SK-N-SH (cell line): ENCODE measurements at regions not wholly inside any gene's neighbourhood (a gene's known extent, or its start where the extent isn't known, plus 50 kb on each side); places are given as distances from the start of the nearest gene placed in this dataset.

ENCODE experiments used
- CHD2 ChIP-seq: fragments of 150-350 bp; IDR thresholded peaks from 2 replicates; pipeline ENCODE4 v1.6.1; 2018; ENCODE audit warnings: low read length; ENCODE audit not compliant: partially characterized antibody
- JUND ChIP-seq: IDR thresholded peaks from 2 replicates; pipeline ENCODE4 v1.4.0; 2012
- NRF1 ChIP-seq: IDR thresholded peaks from 2 replicates; pipeline ENCODE4 v1.6.1; 2012; ENCODE audit warnings: low read depth, mild to moderate bottlenecking, low read length
- POLR2AphosphoS5 ChIP-seq: IDR thresholded peaks from 2 replicates; pipeline ENCODE4 v1.6.1; 2012; ENCODE audit warnings: low read depth, low read length
- RAD21 ChIP-seq: IDR thresholded peaks from 2 replicates; pipeline ENCODE4 v1.6.1; 2012; ENCODE audit warnings: mild to moderate bottlenecking, low read length
- RCOR1 ChIP-seq: fragments of 150-350 bp; IDR thresholded peaks from 2 replicates; pipeline ENCODE4 v1.6.1; 2017; ENCODE audit warnings: antibody characterized with exemption, low read length
- RXRA ChIP-seq: IDR thresholded peaks from 2 replicates; pipeline ENCODE4 v1.4.0; 2012; ENCODE audit warnings: low read depth, mild to moderate bottlenecking, borderline replicate concordance
- SMC3 ChIP-seq: IDR thresholded peaks from 2 replicates; pipeline ENCODE4 v1.6.1; 2012; ENCODE audit warnings: low read depth, low read length, improper control_type of control experiment
- TCF12 ChIP-seq: IDR thresholded peaks from 2 replicates; pipeline ENCODE4 v1.4.0; 2012
- TF ChIP-seq, protein P1 (sequence below): fragments of 200-600 bp; sonication (generic); IDR thresholded peaks from 2 replicates; pipeline ENCODE4 v1.6.1; 2017; ENCODE audit warnings: antibody characterized with exemption, mild to moderate bottlenecking, moderate library complexity
- TF ChIP-seq, protein P2 (sequence below): IDR thresholded peaks from 2 replicates; pipeline ENCODE4 v1.4.0; 2012; ENCODE audit warnings: low read depth, borderline replicate concordance

DNA sequence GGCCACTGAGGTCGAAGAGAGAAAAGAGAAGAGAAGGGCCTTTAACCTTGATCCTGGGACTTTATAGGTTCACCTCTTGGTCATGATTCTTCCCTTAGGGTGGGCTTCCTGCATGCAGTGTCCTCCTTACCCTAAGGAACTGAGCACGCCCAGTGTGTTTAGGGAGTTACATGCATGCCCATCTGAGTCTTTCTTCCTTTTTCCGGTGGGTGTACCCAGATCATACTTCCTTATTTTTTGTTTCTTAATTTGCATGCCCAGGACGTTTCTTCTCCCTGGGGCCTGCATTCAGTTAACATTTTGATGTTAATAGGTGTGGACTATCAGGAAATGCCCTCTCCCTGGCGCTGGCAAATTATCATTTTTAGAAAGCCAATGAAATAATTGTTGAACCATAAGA lies 91.5 kb downstream of the HTR1B start:
- TF ChIP-seq, protein P1, sequence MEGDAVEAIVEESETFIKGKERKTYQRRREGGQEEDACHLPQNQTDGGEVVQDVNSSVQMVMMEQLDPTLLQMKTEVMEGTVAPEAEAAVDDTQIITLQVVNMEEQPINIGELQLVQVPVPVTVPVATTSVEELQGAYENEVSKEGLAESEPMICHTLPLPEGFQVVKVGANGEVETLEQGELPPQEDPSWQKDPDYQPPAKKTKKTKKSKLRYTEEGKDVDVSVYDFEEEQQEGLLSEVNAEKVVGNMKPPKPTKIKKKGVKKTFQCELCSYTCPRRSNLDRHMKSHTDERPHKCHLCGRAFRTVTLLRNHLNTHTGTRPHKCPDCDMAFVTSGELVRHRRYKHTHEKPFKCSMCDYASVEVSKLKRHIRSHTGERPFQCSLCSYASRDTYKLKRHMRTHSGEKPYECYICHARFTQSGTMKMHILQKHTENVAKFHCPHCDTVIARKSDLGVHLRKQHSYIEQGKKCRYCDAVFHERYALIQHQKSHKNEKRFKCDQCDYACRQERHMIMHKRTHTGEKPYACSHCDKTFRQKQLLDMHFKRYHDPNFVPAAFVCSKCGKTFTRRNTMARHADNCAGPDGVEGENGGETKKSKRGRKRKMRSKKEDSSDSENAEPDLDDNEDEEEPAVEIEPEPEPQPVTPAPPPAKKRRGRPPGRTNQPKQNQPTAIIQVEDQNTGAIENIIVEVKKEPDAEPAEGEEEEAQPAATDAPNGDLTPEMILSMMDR, result no peak
- TF ChIP-seq RAD21 (no peak), RXRA (no peak), TCF12 (no peak), JUND (no peak), RCOR1 (no peak), CHD2 (no peak), POLR2AphosphoS5 (no peak), SMC3 (no peak), NRF1 (no peak)
- TF ChIP-seq, protein P2, sequence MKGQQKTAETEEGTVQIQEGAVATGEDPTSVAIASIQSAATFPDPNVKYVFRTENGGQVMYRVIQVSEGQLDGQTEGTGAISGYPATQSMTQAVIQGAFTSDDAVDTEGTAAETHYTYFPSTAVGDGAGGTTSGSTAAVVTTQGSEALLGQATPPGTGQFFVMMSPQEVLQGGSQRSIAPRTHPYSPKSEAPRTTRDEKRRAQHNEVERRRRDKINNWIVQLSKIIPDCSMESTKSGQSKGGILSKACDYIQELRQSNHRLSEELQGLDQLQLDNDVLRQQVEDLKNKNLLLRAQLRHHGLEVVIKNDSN, result no peak
